GM18499 (cell line): ENCODE measurements at regions not wholly inside any gene's neighbourhood (a gene's known extent, or its start where the extent isn't known, plus 50 kb on each side); places are given as distances from the start of the nearest gene placed in this dataset.
"Not testable (repeated sequence)": the region's sequence is repeated elsewhere in the genome, so short reads cannot be mapped to it uniquely, and the experiment has no call there.

Experiments used
- ATAC-seq: cut with Tn5 transposase; IDR thresholded peaks from one replicate; pipeline ENCODE4 v1.9.1; 2021; ENCODE audit warnings: moderate number of reproducible peaks; ENCODE audit not compliant: insufficient read depth, unreplicated experiment

GRCh38 chr15:83335542-83335941, 51.1 kb upstream of the BNC1 start:
- not testable (repeated sequence) for ATAC-seq

- ATAC-seq, result no peak
Observed at GRCh38 chr15:83339396-83339795, 54.9 kb upstream of the BNC1 start.

GRCh38 chr15:83340087-83340486, 55.6 kb upstream of the BNC1 start:
- no peak for ATAC-seq

- no peak for ATAC-seq
Observed at GRCh38 chr15:83346342-83346741, 61.9 kb upstream of the BNC1 start.

DNA sequence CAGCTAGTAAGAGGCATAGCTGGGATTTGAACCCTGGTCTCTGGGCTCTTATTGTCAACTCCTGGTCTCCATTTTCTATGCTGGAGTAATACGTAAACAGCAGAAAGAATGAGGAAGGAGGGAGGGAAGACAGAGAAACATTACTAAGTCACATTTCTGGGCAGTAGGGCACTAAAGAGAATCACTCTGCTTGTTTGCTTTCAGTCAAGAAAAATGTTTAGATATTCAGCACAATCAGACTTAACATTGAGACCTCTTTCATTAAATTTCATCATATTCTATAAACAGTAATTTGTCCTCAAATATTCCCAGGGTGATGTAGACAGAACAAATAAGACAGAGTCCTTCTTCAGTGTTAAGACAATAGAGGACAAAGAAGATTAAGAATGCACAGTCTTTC, 67.7 kb upstream of the BNC1 start:
- no peak for ATAC-seq

DNA sequence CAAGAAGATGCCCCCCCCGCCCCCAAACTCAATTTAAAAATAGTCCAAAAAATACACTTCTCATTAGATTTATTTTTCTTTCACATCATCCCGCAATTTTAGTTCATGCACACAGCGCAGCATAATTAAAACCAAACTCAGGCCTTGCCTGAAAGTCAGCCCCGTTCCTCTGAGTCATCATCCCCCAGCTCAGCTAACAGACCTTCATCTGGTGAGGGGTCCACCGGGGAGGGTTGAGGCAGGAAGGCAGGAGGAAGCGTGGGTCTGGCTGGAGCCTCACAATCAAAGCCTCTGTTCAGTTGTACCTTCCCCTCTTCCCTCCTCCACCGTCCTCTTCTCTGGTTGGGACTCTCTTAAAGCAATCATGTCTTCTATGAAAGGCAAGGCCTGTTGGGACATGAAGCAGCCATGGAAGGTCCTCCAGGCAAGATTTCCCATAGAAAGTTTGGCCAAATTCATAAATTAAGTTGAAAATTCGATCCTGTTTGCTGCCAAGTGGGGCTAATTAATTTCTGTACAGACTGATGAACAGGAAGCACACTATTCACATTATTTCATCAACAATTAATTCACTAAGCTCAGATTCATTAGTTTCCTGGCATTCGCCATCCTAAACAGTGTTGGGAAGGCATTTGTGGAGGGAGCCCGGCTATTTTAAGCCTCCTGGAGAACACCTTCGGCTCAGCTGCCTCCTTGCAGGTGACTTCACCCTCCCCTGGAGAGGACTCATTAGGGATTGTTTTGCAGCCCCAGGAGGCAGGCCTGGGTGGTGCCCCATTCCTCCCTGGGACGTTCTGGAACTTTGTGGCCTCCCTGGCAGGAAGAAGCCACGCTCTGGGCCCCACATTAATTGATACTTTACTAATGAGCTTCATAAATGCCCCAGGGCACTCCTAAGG, 72.3 kb upstream of the BNC1 start:
- ATAC-seq, result no peak

DNA sequence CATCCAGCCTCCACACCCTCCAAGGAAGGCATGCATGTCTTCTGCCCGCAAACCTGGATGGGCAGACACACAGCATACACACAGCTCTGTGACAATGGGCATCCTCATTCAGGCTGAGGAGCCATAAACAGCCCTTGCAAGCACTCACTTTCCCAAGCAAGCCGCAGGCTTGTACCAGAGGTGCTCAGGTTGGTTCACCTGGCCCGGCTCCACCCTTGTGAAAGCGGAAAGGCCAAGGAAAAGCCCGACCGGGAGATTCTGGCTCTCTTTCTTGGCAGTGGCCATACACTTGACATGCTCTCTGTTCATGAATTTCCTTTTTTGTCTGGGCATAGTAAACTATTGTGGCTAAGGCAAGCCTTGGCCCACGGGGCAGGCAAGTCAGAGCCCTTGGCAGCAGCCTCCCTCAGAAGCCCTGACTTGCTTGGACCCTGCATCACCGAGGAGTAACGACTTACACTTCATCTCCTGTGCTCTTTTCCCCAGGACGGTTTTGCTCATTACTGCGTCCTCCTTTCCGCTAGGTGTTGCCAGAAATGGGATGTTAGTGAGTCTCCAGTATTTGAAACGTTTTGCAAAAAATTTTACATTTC, 74.6 kb upstream of the BNC1 start:
- no peak for ATAC-seq

- ATAC-seq, result no peak
Observed at GRCh38 chr15:83362706-83363105, 78.2 kb upstream of the BNC1 start.

DNA sequence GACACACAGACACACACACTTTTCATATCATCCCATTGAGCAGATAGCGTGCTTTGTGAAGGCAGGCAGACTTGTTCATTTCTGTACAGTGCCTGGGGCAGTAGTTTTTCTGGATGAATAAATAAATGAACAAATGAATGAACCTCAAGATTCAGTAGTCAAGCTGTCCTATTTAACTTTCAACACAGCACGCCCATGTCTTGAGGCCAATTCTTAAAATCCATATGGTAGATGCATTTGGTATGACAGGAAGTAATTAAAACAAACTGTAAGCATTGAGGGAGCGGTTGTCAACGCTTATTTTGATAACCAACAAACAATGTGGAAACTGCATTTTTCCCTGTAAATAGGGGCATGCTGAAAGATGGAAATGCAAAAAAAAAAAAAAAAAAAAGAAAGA, 80.0 kb upstream of the BNC1 start:
- ATAC-seq, result no peak

DNA sequence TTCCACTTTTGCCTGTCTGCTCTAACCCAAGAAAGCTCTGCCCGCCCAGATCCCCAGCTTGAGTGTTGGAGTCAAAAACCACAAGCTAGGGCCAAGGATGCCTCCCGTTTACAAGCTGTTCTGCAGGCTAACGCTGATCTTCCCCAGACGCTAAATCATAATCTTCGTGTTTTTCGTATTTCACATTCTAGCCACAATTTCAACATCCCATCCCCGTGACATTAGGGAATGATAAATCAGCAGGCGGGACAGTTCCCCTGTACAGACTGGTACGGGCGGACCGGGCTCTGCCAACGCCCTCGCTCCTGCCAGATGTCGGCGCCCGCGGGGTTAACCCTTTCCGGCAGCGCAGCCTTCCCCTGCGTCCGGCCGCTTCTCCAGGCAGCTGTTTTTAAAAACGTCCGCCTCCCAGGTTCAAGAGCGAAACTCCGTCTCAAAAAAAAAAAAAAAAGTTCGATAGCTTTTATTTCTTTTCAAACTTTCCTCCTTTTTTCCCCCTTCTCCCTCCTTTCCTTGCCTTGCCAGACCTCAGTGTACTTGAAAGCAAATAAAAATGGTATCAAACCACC, 81.0 kb upstream of the BNC1 start:
- no peak for ATAC-seq

- no peak for ATAC-seq
Observed at GRCh38 chr15:83372434-83372891, 74.7 kb upstream of the SH3GL3 start.

GRCh38 chr15:83378921-83379578, 68.1 kb upstream of the SH3GL3 start:
- no peak for ATAC-seq

DNA sequence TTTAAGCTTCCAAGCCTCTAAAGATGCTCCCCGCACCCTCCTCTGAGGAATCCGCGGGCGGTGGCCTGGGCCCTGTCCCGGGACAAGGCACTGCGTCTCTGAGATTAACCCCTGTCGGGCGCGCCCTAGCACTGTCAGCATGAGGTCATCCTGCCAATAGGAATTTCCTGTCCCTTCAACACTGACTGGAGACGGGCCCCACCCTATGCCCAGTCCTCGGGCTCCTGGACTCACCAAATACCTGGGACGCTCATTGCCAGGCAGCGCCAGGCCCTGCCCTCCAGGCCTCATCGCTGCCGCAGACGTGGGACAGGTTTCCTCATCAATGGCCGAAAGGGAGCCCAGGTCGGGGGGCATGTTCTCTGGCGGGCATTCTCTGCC, 67.6 kb upstream of the SH3GL3 start:
- ATAC-seq, result no peak

DNA sequence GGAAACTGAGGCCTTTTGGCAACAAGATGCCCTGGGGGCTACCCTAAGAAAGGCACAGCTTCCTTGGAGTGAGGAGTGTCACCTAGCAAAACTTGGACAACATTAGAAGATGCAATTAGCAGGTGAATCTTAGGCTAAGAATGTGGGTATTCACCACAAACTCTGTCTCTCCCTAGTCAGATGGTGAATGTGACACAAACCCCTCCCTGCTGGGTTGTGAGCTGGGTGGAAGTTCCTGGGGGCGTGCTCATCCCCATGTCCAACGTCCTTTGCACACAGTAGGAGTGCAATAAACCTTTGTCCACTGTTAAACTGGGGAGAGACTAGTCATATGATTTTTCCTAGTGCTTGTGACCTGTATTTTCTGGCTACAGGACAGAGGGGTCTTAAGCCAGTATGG, 67.1 kb upstream of the SH3GL3 start:
- no peak for ATAC-seq

- peak; percentile 70 for ATAC-seq
Observed at GRCh38 chr15:83380682-83381081, 66.5 kb upstream of the SH3GL3 start.

DNA sequence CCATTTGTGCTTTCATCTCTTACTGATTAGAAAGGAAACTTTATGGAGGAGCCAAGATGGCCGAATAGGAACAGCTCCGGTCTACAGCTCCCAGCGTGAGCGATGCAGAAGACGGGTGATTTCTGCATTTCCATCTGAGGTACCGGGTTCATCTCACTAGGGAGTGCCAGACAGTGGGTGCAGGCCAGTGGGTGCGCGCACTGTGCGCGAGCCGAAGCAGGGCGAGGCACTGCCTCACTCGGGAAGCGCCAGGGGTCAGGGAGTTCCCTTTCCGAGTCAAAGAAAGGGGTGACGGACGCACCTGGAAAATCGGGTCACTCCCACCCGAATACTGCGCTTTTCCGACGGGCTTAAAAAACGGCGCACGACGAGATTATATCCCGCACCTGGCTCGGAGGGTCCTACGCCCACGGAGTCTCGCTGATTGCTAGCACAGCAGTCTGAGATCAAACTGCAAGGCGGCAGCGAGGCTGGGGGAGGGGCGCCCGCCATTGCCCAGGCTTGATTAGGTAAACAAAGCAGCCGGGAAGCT, 63.5 kb upstream of the SH3GL3 start:
- not testable (repeated sequence) for ATAC-seq

DNA sequence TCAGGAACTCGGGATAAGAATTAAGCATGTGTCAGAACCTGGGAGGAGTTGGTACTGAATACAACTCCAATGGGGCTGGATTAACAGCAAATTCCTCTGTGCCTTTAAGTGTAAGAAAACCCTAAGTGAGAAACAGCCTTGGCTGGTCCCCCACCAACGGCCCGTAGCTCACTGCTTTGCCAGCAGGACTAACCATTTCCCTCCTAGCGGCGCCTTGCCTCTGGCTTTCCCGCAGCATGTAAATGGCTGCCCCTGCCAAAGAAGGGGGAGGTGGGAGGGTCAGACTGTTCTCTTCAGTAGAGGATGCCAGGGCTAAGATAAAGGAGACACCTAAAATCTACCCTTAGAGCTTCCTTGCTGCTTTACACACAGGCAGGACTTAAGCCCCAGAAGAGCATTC, 51.0 kb upstream of the SH3GL3 start:
- no peak for ATAC-seq
